Heart right ventricle (tissue), 16 donors: ENCODE measurements at regions not wholly inside any gene's neighbourhood (a gene's known extent, or its start where the extent isn't known, plus 50 kb on each side); places are given as distances from the start of the nearest gene placed in this dataset.

Experiments
- ATAC-seq, 8 donors: fragments of 200-7000 bp; cut with Tn5 transposase; one replicate each; pipeline ENCODE4 v1.9.1; 2020; ENCODE audit warnings: mild to moderate bottlenecking in 8 of 8, moderate library complexity in 8 of 8, moderate number of reproducible peaks in 1 of 8
- DNase-seq, 2 donors: peaks; one replicate each; pipeline ENCODE4 v3.0.0-alpha.2; 2020
- H3K27ac ChIP-seq, 10 donors: fragments of 200-600 bp; sonication (generic) in 2 of 10; one replicate each; pipeline versions ENCODE4 v1.5.0 to v1.8.0; 2020 to 2022; ENCODE audit warnings: mild to moderate bottlenecking in 3 of 10
- H3K27me3 ChIP-seq, 7 donors: fragments of 200-600 bp; one replicate each; pipeline ENCODE4 v1.8.0; 2021 to 2022; ENCODE audit warnings: mild to moderate bottlenecking in 2 of 7
- H3K36me3 ChIP-seq, 9 donors: fragments of 200-600 bp; sonication (generic) in 1 of 9; one replicate each; pipeline versions ENCODE4 v1.5.0 to v1.8.0; 2020 to 2022; ENCODE audit warnings: mild to moderate bottlenecking in 2 of 9
- H3K4me1 ChIP-seq, 9 donors: fragments of 200-600 bp; sonication (generic) in 1 of 9; one replicate each; pipeline versions ENCODE4 v1.5.0 to v1.8.0; 2020 to 2022; ENCODE audit warnings: mild to moderate bottlenecking in 4 of 9
- H3K4me3 ChIP-seq, 10 donors: fragments of 200-600 bp; sonication (generic) in 2 of 10; one replicate each; pipeline versions ENCODE4 v1.5.0 to v1.8.0; 2020 to 2022; ENCODE audit warnings: mild to moderate bottlenecking in 7 of 10, moderate library complexity in 2 of 10
- H3K9me3 ChIP-seq, 11 donors: fragments of 200-600 bp in 10 of 11; sonication (generic) in 2 of 11; one replicate each; pipeline versions ENCODE4 v1.5.0 to v1.8.0; 2013 to 2022; ENCODE audit warnings: mild to moderate bottlenecking in 2 of 11, control low read depth in 1 of 11, moderate library complexity in 1 of 11
- CTCF ChIP-seq, 9 donors: fragments of 200-600 bp; sonication (generic) in 2 of 9; IDR thresholded peaks; one replicate each; pipeline versions ENCODE4 v1.5.0 to v1.8.0; 2021 to 2022; ENCODE audit warnings: antibody characterized with exemption in 9 of 9, mild to moderate bottlenecking in 5 of 9, moderate library complexity in 1 of 9
- WGBS, 2 donors: extraction: QIAGEN DNeasy Blood & Tissue Kit; methylation state at CpG; one replicate each; pipeline ENCODE4 v1.1.7; 2013; ENCODE audit warnings: inconsistent platforms in 1 of 2; 5-methylcytosine and 5-hydroxymethylcytosine counted together
- intact Hi-C, 10 donors: fragments of 100-400 bp; cut with DNase I; formaldehyde crosslinking; loops; one replicate each; pipeline versions ENCODE4 v1.11.1 to v1.14.2; 2022
- donor health status: Arrhythmogenic right ventricular cardiomyopathy.
- donor health status: ischemic (EF 13 %, LVEDD 7.1; RV severe dilation, severe dysfunction).
- donor health status: healthy with polysubstance abuse.
- donor health status: DM: no; HTN: yes; CAD: no.
- donor health status: DM: no; HTN: no; CAD: no.
- donor health status: ischemic (EF 25% LVEDD 6.9; RV normal size, moderate dysfunction).
- donor health status: ischemic (EF 25% LVEDD 5.7; RV mildly dilated, moderate dysfunction).
- donor health status: healthy.
- donor health status: DM: yes; HTN: yes; CAD: no.
- donor health status: Ischemic cardiomyopathy.
- donor health status: ischemic (EF 35%, LVEDD 5.7; RV mildly dilated, moderate dysfunction).
- donor health status: nonischemic (EF 11% LVEDD 7.7; RV severe dilation, severe dysfunction).
- donor health status: DM: yes; HTN: yes; CAD: no.
- donor health status: PGD.
- donor health status: ischemic (EF 29% LVEDD 5.4; RV normal size, mild dysfunction).
- donor health status: nonischemic (EF 23%, LVEDD 6.1; RV moderate dilation, normal function).

- ATAC-seq (peak in 6 of 8 donors; percentile 47 to 73 (median 52)), DNase-seq (peak in 1 of 2 donors; percentile 28)
- 52 to 71% methylated on average over 9 of the region's 9 CpGs for WGBS, 2 donors
- Histone ChIP-seq H3K9me3 (peaks cover 0 to 28% (median 17%) of the 10 kb centered on the region in 11 donors), H3K4me1 (peaks cover 0 to 5% (median 0%) of the 10 kb centered on the region in 9 donors), H3K27ac (no peak overlapping the region), H3K4me3 (no peak overlapping the region), H3K36me3 (no peaks in the 10 kb centered on the region), H3K27me3 (peaks cover 0 to 23% (median 11%) of the 10 kb centered on the region in 7 donors)
- no peak for TF ChIP-seq CTCF (IDR thresholded peaks at IDR 0.05)
- intact Hi-C loops: loop anchor here in 2 of 10 donors (10.0 kb wide), 1 partner anchor 855 kb away; no protein-coding TSS in a partner anchor
Observed at GRCh38 chr2:239889641-239890121, 135.5 kb downstream of the NDUFA10 start.

GRCh38 chr2:239887604-239888003, 137.5 kb downstream of the NDUFA10 start:
- WGBS, 2 donors: 68 to 72% methylated on average over 2 of the region's 2 CpGs
- intact Hi-C loops: loop anchor here in 2 of 10 donors (10.0 kb wide), 1 partner anchor 853 kb away; no protein-coding TSS in a partner anchor
- Histone ChIP-seq H3K4me1 (peaks cover 0 to 5% (median 0%) of the 10 kb centered on the region in 9 donors), H3K9me3 (peaks cover 0 to 43% (median 24%) of the 10 kb centered on the region in 11 donors), H3K27ac (no peak overlapping the region), H3K4me3 (no peak overlapping the region), H3K36me3 (no peaks in the 10 kb centered on the region), H3K27me3 (peaks cover 0 to 8% (median 0%) of the 10 kb centered on the region in 7 donors)
- DNase-seq (no peak), ATAC-seq (no peak)
- no peak for TF ChIP-seq CTCF (IDR thresholded peaks at IDR 0.05)

- no peak for ATAC-seq
- Histone ChIP-seq H3K9me3 (peaks cover 0 to 43% (median 24%) of the 10 kb centered on the region in 11 donors), H3K27ac (no peak overlapping the region), H3K27me3 (peaks cover 0 to 5% (median 0%) of the 10 kb centered on the region in 7 donors), H3K36me3 (no peaks in the 10 kb centered on the region), H3K4me1 (peaks cover 0 to 6% (median 4%) of the 10 kb centered on the region in 9 donors), H3K4me3 (no peak overlapping the region)
- no peak for TF ChIP-seq CTCF (IDR thresholded peaks at IDR 0.05)
- intact Hi-C loops: loop anchor here in 2 of 10 donors (10.0 kb wide), 1 partner anchor 852 kb away; no protein-coding TSS in a partner anchor
- DNase-seq: no peak
Observed at GRCh38 chr2:239886781-239887180, 138.4 kb downstream of the NDUFA10 start.

- WGBS, 2 donors: 97% methylated on average over 2 of the region's 2 CpGs
- Histone ChIP-seq H3K27me3 (peaks cover 0 to 16% (median 0%) of the 10 kb centered on the region in 7 donors), H3K27ac (no peak overlapping the region), H3K4me3 (no peak overlapping the region), H3K36me3 (no peaks in the 10 kb centered on the region), H3K9me3 (peaks cover 0 to 45% (median 24%) of the 10 kb centered on the region in 11 donors), H3K4me1 (peaks cover 0 to 12% (median 10%) of the 10 kb centered on the region in 9 donors)
- DNase-seq (no peak), ATAC-seq (no peak)
- intact Hi-C loops: loop anchor here in 4 of 10 donors (5.0 to 10.0 kb wide), 2 partner anchors 848 to 850 kb away; no protein-coding TSS in a partner anchor
- no peak for TF ChIP-seq CTCF (IDR thresholded peaks at IDR 0.05)
Observed at GRCh38 chr2:239884875-239885274, 140.3 kb downstream of the NDUFA10 start.
